Progenitor cell of endocrine pancreas (in vitro differentiated cells): ENCODE measurements at regions not wholly inside any gene's neighbourhood (a gene's known extent, or its start where the extent isn't known, plus 50 kb on each side); places are given as distances from the start of the nearest gene placed in this dataset.

Source experiments
- DNase-seq: peaks from one replicate; pipeline ENCODE4 v3.0.0; 2021; ENCODE audit warnings: low spot score; ENCODE audit not compliant: unreplicated experiment
- H3K27ac Mint-ChIP-seq: 2 replicates; pipeline ENCODE4 v1.8.0; 2021; ENCODE audit warnings: mild to moderate bottlenecking, moderate library complexity, mixed read lengths
- H3K27me3 Mint-ChIP-seq: 2 replicates; pipeline ENCODE4 v1.8.0; 2021; ENCODE audit warnings: mixed read lengths
- H3K36me3 Mint-ChIP-seq: 2 replicates; pipeline ENCODE4 v1.8.0; 2022; ENCODE audit warnings: mixed read lengths; ENCODE audit not compliant: insufficient read depth
- H3K4me1 Mint-ChIP-seq: 2 replicates; pipeline ENCODE4 v1.8.0; 2021; ENCODE audit warnings: low read depth, mixed read lengths
- H3K4me3 Mint-ChIP-seq: 2 replicates; pipeline ENCODE4 v1.8.0; 2021; ENCODE audit warnings: low read depth, mild to moderate bottlenecking, moderate library complexity, mixed read lengths
- H3K9me3 Mint-ChIP-seq: 2 replicates; pipeline ENCODE4 v1.8.0; 2021; ENCODE audit warnings: low read depth, mixed read lengths
- CTCF ChIP-seq: fragments of 200-600 bp; sonication (generic); IDR thresholded peaks from one replicate; pipeline ENCODE4 v1.5.0; 2021; ENCODE audit warnings: antibody characterized with exemption, mild to moderate bottlenecking; ENCODE audit not compliant: unreplicated experiment

GRCh38 chr12:107248187-107248586 lies 154.8 kb upstream of the CRY1 start:
- Mint-ChIP-seq H3K4me3 (no peak overlapping the region), H3K27ac (no peak overlapping the region), H3K36me3 (no peaks in the 10 kb centered on the region), H3K27me3 (peaks cover 13% of the 10 kb centered on the region), H3K9me3 (no peaks in the 10 kb centered on the region), H3K4me1 (no peaks in the 10 kb centered on the region)
- no peak for TF ChIP-seq CTCF
- DNase-seq = no peak

- no peaks in the 10 kb centered on the region for H3K4me1 Mint-ChIP-seq
- no peaks in the 10 kb centered on the region for H3K9me3 Mint-ChIP-seq
- DNase-seq = no peak
- TF ChIP-seq CTCF = no peak
- no peak overlapping the region for H3K27ac Mint-ChIP-seq
- H3K27me3 Mint-ChIP-seq = no peaks in the 10 kb centered on the region
- H3K4me3 Mint-ChIP-seq = no peak overlapping the region
- H3K36me3 Mint-ChIP-seq = no peaks in the 10 kb centered on the region
Observed at GRCh38 chr12:107251288-107251687, 157.9 kb upstream of the CRY1 start.

- Mint-ChIP-seq H3K9me3 (no peaks in the 10 kb centered on the region), H3K36me3 (no peaks in the 10 kb centered on the region), H3K27me3 (no peaks in the 10 kb centered on the region), H3K4me1 (no peaks in the 10 kb centered on the region), H3K27ac (no peak overlapping the region), H3K4me3 (no peak overlapping the region)
- no peak for TF ChIP-seq CTCF
- no peak for DNase-seq
Observed at GRCh38 chr12:107253361-107253760, 160.0 kb upstream of the CRY1 start.

GRCh38 chr12:107254258-107254856 lies 161.0 kb upstream of the CRY1 start:
- H3K4me3 Mint-ChIP-seq = no peak overlapping the region
- no peak overlapping the region for H3K27ac Mint-ChIP-seq
- no peaks in the 10 kb centered on the region for H3K4me1 Mint-ChIP-seq
- no peak for DNase-seq
- H3K36me3 Mint-ChIP-seq = no peaks in the 10 kb centered on the region
- H3K9me3 Mint-ChIP-seq = no peaks in the 10 kb centered on the region
- TF ChIP-seq CTCF = no peak
- H3K27me3 Mint-ChIP-seq = no peaks in the 10 kb centered on the region

- Mint-ChIP-seq H3K4me1 (peaks cover 2% of the 10 kb centered on the region), H3K4me3 (no peak overlapping the region), H3K36me3 (no peaks in the 10 kb centered on the region), H3K9me3 (peaks cover 6% of the 10 kb centered on the region), H3K27ac (no peak overlapping the region), H3K27me3 (peaks cover under 1% of the 10 kb centered on the region)
- TF ChIP-seq CTCF = no peak
- DNase-seq = no peak
Observed at GRCh38 chr12:107258780-107259179, 165.4 kb upstream of the CRY1 start.
